Keratinocyte (primary cell): ENCODE measurements at regions not wholly inside any gene's neighbourhood (a gene's known extent, or its start where the extent isn't known, plus 50 kb on each side); places are given as distances from the start of the nearest gene placed in this dataset.

Source experiments
- DNase-seq: peaks from one replicate; pipeline ENCODE4 v3.0.0-alpha.2; 2011; ENCODE audit warnings: low read depth, missing footprints, low spot score
- FAIRE-seq: peaks from 2 replicates; lab custom pipeline; 2011; peaks lifted over from hg19 to GRCh38; lab: Jason Lieb, UNC
- H2AFZ ChIP-seq: 2 replicates; pipeline ENCODE4 v1.6.0; 2012; ENCODE audit warnings: low read length, control low read depth, inconsistent platforms; ENCODE audit not compliant: control insufficient read depth
- H3K27ac ChIP-seq: 2 replicates; pipeline ENCODE4 v1.5.1; 2011; ENCODE audit warnings: low read length; ENCODE audit not compliant: control insufficient read depth, insufficient read depth
- H3K27me3 ChIP-seq: 3 replicates; pipeline ENCODE4 v1.6.0; 2011; ENCODE audit warnings: low read length; ENCODE audit not compliant: control insufficient read depth, insufficient read depth; ENCODE audit errors: extremely low read depth
- H3K36me3 ChIP-seq, 2 experiments: 2 replicates in 1 of 2; 3 replicates in 1 of 2; pipeline ENCODE4 v1.5.1; 2011; ENCODE audit warnings: low read length in 2 of 2, mild to moderate bottlenecking in 1 of 2; ENCODE audit not compliant: control insufficient read depth in 2 of 2, insufficient read depth in 2 of 2; ENCODE audit errors: extremely low read depth in 1 of 2
- H3K4me1 ChIP-seq: 3 replicates; pipeline ENCODE4 v1.5.1; 2011; ENCODE audit warnings: low read length; ENCODE audit not compliant: control insufficient read depth, insufficient read depth; ENCODE audit errors: extremely low read depth
- H3K4me2 ChIP-seq: 3 replicates; pipeline ENCODE4 v1.6.0; 2011; ENCODE audit warnings: low read depth, low read length; ENCODE audit not compliant: control insufficient read depth, insufficient read depth; ENCODE audit errors: extremely low read depth
- H3K4me3 ChIP-seq, 3 experiments: fragments of 200-600 bp in 1 of 3; sonication (generic) in 1 of 3; 2 replicates in 2 of 3; 3 replicates in 1 of 3; pipeline ENCODE4 v1.5.1; 2011 to 2016; ENCODE audit warnings: low read length in 3 of 3, mild to moderate bottlenecking in 3 of 3, control low read depth in 2 of 3, inconsistent platforms in 1 of 3, low read depth in 1 of 3, mixed read lengths in 1 of 3, mixed run types in 1 of 3, moderate library complexity in 1 of 3; ENCODE audit not compliant: control insufficient read depth in 2 of 3, insufficient read depth in 2 of 3; ENCODE audit errors: extremely low read depth in 1 of 3
- H3K79me2 ChIP-seq: 2 replicates; pipeline ENCODE4 v1.6.0; 2012; ENCODE audit warnings: low read length; ENCODE audit not compliant: control insufficient read depth, insufficient read depth
- H3K9ac ChIP-seq: 3 replicates; pipeline ENCODE4 v1.6.0; 2011; ENCODE audit warnings: low read length; ENCODE audit not compliant: control insufficient read depth, insufficient read depth; ENCODE audit errors: extremely low read depth
- H3K9me1 ChIP-seq: 3 replicates; pipeline ENCODE4 v1.6.0; 2011; ENCODE audit warnings: low read length; ENCODE audit not compliant: control insufficient read depth, insufficient read depth; ENCODE audit errors: extremely low read depth
- H3K9me3 ChIP-seq: 2 replicates; pipeline ENCODE4 v1.5.1; 2012; ENCODE audit warnings: low read depth, low read length; ENCODE audit not compliant: control insufficient read depth
- H4K20me1 ChIP-seq: 3 replicates; pipeline ENCODE4 v1.6.0; 2011; ENCODE audit warnings: low read length; ENCODE audit not compliant: control insufficient read depth, insufficient read depth; ENCODE audit errors: extremely low read depth
- CTCF ChIP-seq, 3 experiments: IDR thresholded peaks in 1 of 3; conservative IDR thresholded peaks in 1 of 3; optimal IDR thresholded peaks in 1 of 3; 2 replicates in 2 of 3; 3 replicates in 1 of 3; pipeline versions ENCODE3 to v1.5.1; 2011; ENCODE audit warnings: low read length in 3 of 3, mild to moderate bottlenecking in 3 of 3, moderate library complexity in 2 of 3, control low read depth in 1 of 3, inconsistent platforms in 1 of 3; ENCODE audit not compliant: insufficient read depth in 2 of 3; ENCODE audit errors: extremely low read depth in 1 of 3
- EZH2 ChIP-seq: IDR thresholded peaks from one replicate; pipeline ENCODE4 v1.6.1; 2012; ENCODE audit warnings: inconsistent platforms, mild to moderate bottlenecking, low read length, moderate library complexity
- dilution Hi-C: fragments of 300-500 bp; cut with MboI; formaldehyde crosslinking; loops from one replicate; pipeline ENCODE4 v1.7.0; 2020; ENCODE audit warnings: low sequenced_read_pairs; ENCODE audit not compliant: extremely low pct_ligation_motif_present

- Histone ChIP-seq H3K9ac (no peak overlapping the region), H2AFZ (no peak overlapping the region), H3K27ac (no peak overlapping the region), H3K9me1 (no peaks in the 10 kb centered on the region), H3K79me2 (no peaks in the 10 kb centered on the region), H3K4me1 (no peaks in the 10 kb centered on the region), H3K36me3 (no peaks in the 10 kb centered on the region), H3K4me2 (peak overlapping the region; percentile 64), H3K27me3 (no peaks in the 10 kb centered on the region), H4K20me1 (no peaks in the 10 kb centered on the region), H3K4me3 (no peak overlapping the region), H3K9me3 (no peaks in the 10 kb centered on the region)
- TF ChIP-seq CTCF (optimal IDR thresholded peaks at IDR 0.05 in 1 of 3, IDR thresholded peaks at IDR 0.05 in 1 of 3, conservative IDR thresholded peaks at IDR 0.05 in 1 of 3; ENCODE audit: extremely low read depth in 1 of 3, insufficient read depth in 2 of 3, low read length in 3 of 3) (no peak), EZH2 (no peak)
- dilution Hi-C loops = no loop called here
- FAIRE-seq (no peak), DNase-seq (no peak)
Observed at GRCh38 chr14:106843386-106843785, 1317.0 kb downstream of the TMEM121 start.

DNA sequence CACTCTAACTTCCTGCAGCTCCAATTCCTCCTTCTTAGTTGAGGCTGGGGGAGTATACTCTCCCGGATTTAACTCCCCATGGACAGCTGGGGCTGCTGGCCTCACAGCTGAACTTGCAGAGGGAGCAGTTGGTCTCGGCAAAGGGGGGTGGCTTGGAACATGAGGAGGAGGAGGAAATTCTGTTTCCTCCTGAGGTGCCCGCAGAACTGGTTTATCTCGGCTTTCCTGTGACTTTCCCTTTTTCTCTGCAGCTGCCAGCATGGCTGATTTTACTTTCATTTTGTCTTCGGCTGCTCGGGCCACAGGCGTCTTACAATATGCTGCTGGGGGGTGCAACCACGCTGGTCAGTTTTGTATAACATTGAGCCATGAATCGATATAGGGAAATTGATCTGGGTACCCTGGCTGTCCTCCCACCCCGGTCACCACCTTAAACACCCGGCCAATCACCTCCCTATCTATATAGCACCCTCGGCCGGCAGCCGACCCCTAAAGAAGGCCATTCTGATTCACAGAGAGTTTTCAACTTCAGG is 1317.6 kb downstream of the TMEM121 start:
- peak overlapping the region in 2 of 3 experiments; percentile 46 to 48 for H3K4me3 ChIP-seq
- H3K27ac ChIP-seq = peak overlapping the region; percentile 20
- H3K27me3 ChIP-seq = no peaks in the 10 kb centered on the region
- no peaks in the 10 kb centered on the region for H3K79me2 ChIP-seq
- H3K4me1 ChIP-seq = no peaks in the 10 kb centered on the region
- H3K36me3 ChIP-seq = no peaks in the 10 kb centered on the region
- peak overlapping the region; percentile 62 for H3K9ac ChIP-seq
- FAIRE-seq (no peak), DNase-seq (no peak)
- H2AFZ ChIP-seq = peak overlapping the region; percentile 23
- no peaks in the 10 kb centered on the region for H4K20me1 ChIP-seq
- peak overlapping the region; percentile 64 for H3K4me2 ChIP-seq
- no peaks in the 10 kb centered on the region for H3K9me1 ChIP-seq
- dilution Hi-C loops = no loop called here
- H3K9me3 ChIP-seq = no peaks in the 10 kb centered on the region
- TF ChIP-seq CTCF (optimal IDR thresholded peaks at IDR 0.05 in 1 of 3, IDR thresholded peaks at IDR 0.05 in 1 of 3, conservative IDR thresholded peaks at IDR 0.05 in 1 of 3; ENCODE audit: extremely low read depth in 1 of 3, insufficient read depth in 2 of 3, low read length in 3 of 3) = no peak
